Loucy (cell line): ENCODE measurements at regions not wholly inside any gene's neighbourhood (a gene's known extent, or its start where the extent isn't known, plus 50 kb on each side); places are given as distances from the start of the nearest gene placed in this dataset.

Experiments used
- H2AFZ ChIP-seq: fragments of 200-600 bp; sonication (generic); 2 replicates; pipeline ENCODE4 v1.6.0; 2016; ENCODE audit warnings: antibody characterized with exemption, mild to moderate bottlenecking, low read length, moderate library complexity
- H3F3A ChIP-seq: fragments of 200-600 bp; 2 replicates; pipeline ENCODE4 v1.6.0; 2016; ENCODE audit warnings: antibody characterized with exemption, low read depth, mild to moderate bottlenecking
- H3K27me3 ChIP-seq: fragments of 200-600 bp; sonication (generic); 2 replicates; pipeline ENCODE4 v1.6.1; 2014; ENCODE audit warnings: low read length, mild to moderate bottlenecking; ENCODE audit not compliant: insufficient read depth, poor library complexity, severe bottlenecking
- H3K36me3 ChIP-seq: fragments of 200-600 bp; sonication (generic); 2 replicates; pipeline ENCODE4 v1.6.1; 2016; ENCODE audit warnings: low read length; ENCODE audit not compliant: insufficient read depth
- H3K4me1 ChIP-seq: fragments of 200-600 bp; sonication (generic); 2 replicates; pipeline ENCODE4 v1.5.1; 2014; ENCODE audit warnings: low read length, mild to moderate bottlenecking; ENCODE audit not compliant: insufficient read depth, poor library complexity, severe bottlenecking
- H3K4me2 ChIP-seq: fragments of 200-600 bp; sonication (generic); 2 replicates; pipeline ENCODE4 v1.6.0; 2014; ENCODE audit warnings: antibody characterized with exemption, low read length, low read depth, mild to moderate bottlenecking; ENCODE audit not compliant: poor library complexity, severe bottlenecking
- H3K4me3 ChIP-seq: fragments of 200-600 bp; sonication (generic); 2 replicates; pipeline ENCODE4 v1.5.1; 2014; ENCODE audit warnings: low read length, mild to moderate bottlenecking, mixed read lengths; ENCODE audit not compliant: poor library complexity, severe bottlenecking
- H3K79me2 ChIP-seq: fragments of 200-600 bp; sonication (generic); 2 replicates; pipeline ENCODE4 v1.6.1; 2014; ENCODE audit warnings: low read length; ENCODE audit not compliant: insufficient read depth
- H3K9ac ChIP-seq: fragments of 200-600 bp; sonication (generic); 2 replicates; pipeline ENCODE4 v1.6.0; 2014; ENCODE audit warnings: mild to moderate bottlenecking, low read depth, low read length, moderate library complexity; ENCODE audit not compliant: poor library complexity, severe bottlenecking
- H3K9me2 ChIP-seq: fragments of 200-600 bp; sonication (generic); replicated peaks from 2 replicates; pipeline ENCODE4 v1.6.1; 2016; ENCODE audit warnings: low read depth, low read length, mixed read lengths
- H3K9me3 ChIP-seq: fragments of 200-600 bp; sonication (generic); 2 replicates; pipeline ENCODE4 v1.6.1; 2014; ENCODE audit warnings: mild to moderate bottlenecking, antibody characterized with exemption, low read length, low read depth; ENCODE audit not compliant: insufficient read depth
- H4K20me1 ChIP-seq: fragments of 200-600 bp; sonication (generic); 2 replicates; pipeline ENCODE4 v1.6.0; 2014; ENCODE audit warnings: antibody characterized with exemption, low read length, mild to moderate bottlenecking; ENCODE audit not compliant: insufficient read depth, poor library complexity, severe bottlenecking
- CTCF ChIP-seq: fragments of 200-600 bp; sonication (generic); conservative IDR thresholded peaks from 2 replicates; pipeline ENCODE4 v1.5.1; 2014; ENCODE audit warnings: mild to moderate bottlenecking, antibody characterized with exemption, low read length
- EZH2phosphoT487 ChIP-seq: fragments of 200-600 bp; IDR thresholded peaks from 2 replicates; pipeline ENCODE4 v1.6.1; 2018; ENCODE audit warnings: antibody characterized with exemption, mild to moderate bottlenecking, moderate library complexity, borderline replicate concordance

- peaks cover 56% of the 10 kb centered on the region for H3K4me1 ChIP-seq
- no peaks in the 10 kb centered on the region for H3K79me2 ChIP-seq
- no peaks in the 10 kb centered on the region for H3K36me3 ChIP-seq
- no peak overlapping the region for H3K9ac ChIP-seq
- TF ChIP-seq EZH2phosphoT487 (no peak), CTCF (no peak)
- no peaks in the 10 kb centered on the region for H3K9me3 ChIP-seq
- H3K4me2 ChIP-seq = peak overlapping the region; percentile 61
- no peak overlapping the region for H2AFZ ChIP-seq
- no peaks in the 10 kb centered on the region for H3K27me3 ChIP-seq
- no peaks in the 10 kb centered on the region for H4K20me1 ChIP-seq
- no peaks in the 10 kb centered on the region for H3F3A ChIP-seq
- H3K4me3 ChIP-seq = peak overlapping the region; percentile 10
- H3K9me2 ChIP-seq = no peaks in the 10 kb centered on the region
Measured at GRCh38 chr18:46337271-46337670, 233.1 kb downstream of the HAUS1 start.

GRCh38 chr18:46338205-46338604, 234.0 kb downstream of the HAUS1 start:
- Histone ChIP-seq H3K36me3 (no peaks in the 10 kb centered on the region), H3K27me3 (no peaks in the 10 kb centered on the region), H3K9me3 (no peaks in the 10 kb centered on the region), H3K9me2 (no peaks in the 10 kb centered on the region), H3K79me2 (no peaks in the 10 kb centered on the region), H3K4me1 (peaks cover 60% of the 10 kb centered on the region), H3K9ac (peak overlapping the region; percentile 55), H3K4me3 (peak overlapping the region; percentile 42), H3K4me2 (peak overlapping the region; percentile 61), H3F3A (no peaks in the 10 kb centered on the region), H4K20me1 (no peaks in the 10 kb centered on the region), H2AFZ (no peak overlapping the region)
- TF ChIP-seq CTCF (no peak), EZH2phosphoT487 (no peak)

GRCh38 chr18:46338766-46339165, 234.6 kb downstream of the HAUS1 start:
- Histone ChIP-seq H3F3A (no peaks in the 10 kb centered on the region), H3K79me2 (no peaks in the 10 kb centered on the region), H3K4me3 (peak overlapping the region; percentile 42), H3K4me1 (peaks cover 66% of the 10 kb centered on the region), H4K20me1 (no peaks in the 10 kb centered on the region), H3K27me3 (no peaks in the 10 kb centered on the region), H3K4me2 (peak overlapping the region; percentile 61), H2AFZ (peak overlapping the region; percentile 58; the same call in 1 of the 2 replicates), H3K9me3 (no peaks in the 10 kb centered on the region), H3K36me3 (no peaks in the 10 kb centered on the region), H3K9ac (peak overlapping the region; percentile 55), H3K9me2 (no peaks in the 10 kb centered on the region)
- TF ChIP-seq CTCF (no peak), EZH2phosphoT487 (no peak)
